ENCODE measurements at regions not wholly inside any gene's neighbourhood (a gene's known extent, or its start where the extent isn't known, plus 50 kb on each side); places are given as distances from the start of the nearest gene placed in this dataset.

GRCh38 chr4:10384974-10385373, 72.3 kb downstream of the ZNF518B start:
- TF ChIP-seq CTCF (IDR thresholded peaks at IDR 0.05) (no peak), ZNF219 (CRISPR knock-in tag; IDR thresholded peaks at IDR 0.05; ENCODE audit: borderline replicate concordance) (no peak), JAZF1 (CRISPR knock-in tag; IDR thresholded peaks at IDR 0.05) (no peak), CREB1 (CRISPR knock-in tag; IDR thresholded peaks at IDR 0.05) (no peak), NFYB (CRISPR knock-in tag; conservative IDR thresholded peaks at IDR 0.05; ENCODE audit: low read depth) (no peak), FOXK1 (CRISPR knock-in tag; IDR thresholded peaks at IDR 0.05) (no peak), PREB (CRISPR knock-in tag; IDR thresholded peaks at IDR 0.05; ENCODE audit: borderline replicate concordance) (no peak), FOXP4 (CRISPR knock-in tag; IDR thresholded peaks at IDR 0.05) (no peak), PRDM15 (CRISPR knock-in tag; IDR thresholded peaks at IDR 0.05) (no peak), E2F4 (CRISPR knock-in tag; IDR thresholded peaks at IDR 0.05; ENCODE audit: borderline replicate concordance, low read depth) (no peak), ZBTB43 (CRISPR knock-in tag; IDR thresholded peaks at IDR 0.05) (no peak)

All from WTC11 (cell line).